ENCODE measurements at regions not wholly inside any gene's neighbourhood (a gene's known extent, or its start where the extent isn't known, plus 50 kb on each side); places are given as distances from the start of the nearest gene placed in this dataset.
"Not testable (repeated sequence)": the region's sequence is repeated elsewhere in the genome, so short reads cannot be mapped to it uniquely, and the experiment has no call there.

GRCh38 chr22:48412931-48413330, 1414.7 kb downstream of the BRD1 start:
- TF ChIP-seq CTCF (IDR thresholded peaks at IDR 0.05; ENCODE audit: low read depth, low read length, poor library complexity, severe bottlenecking); EZH2phosphoT487 (IDR thresholded peaks at IDR 0.05; ENCODE audit: borderline replicate concordance, low read length): not testable (repeated sequence)
